ENCODE measurements at regions not wholly inside any gene's neighbourhood (a gene's known extent, or its start where the extent isn't known, plus 50 kb on each side); places are given as distances from the start of the nearest gene placed in this dataset.
"Not testable (repeated sequence)": the region's sequence is repeated elsewhere in the genome, so short reads cannot be mapped to it uniquely, and the experiment has no call there.

DNA sequence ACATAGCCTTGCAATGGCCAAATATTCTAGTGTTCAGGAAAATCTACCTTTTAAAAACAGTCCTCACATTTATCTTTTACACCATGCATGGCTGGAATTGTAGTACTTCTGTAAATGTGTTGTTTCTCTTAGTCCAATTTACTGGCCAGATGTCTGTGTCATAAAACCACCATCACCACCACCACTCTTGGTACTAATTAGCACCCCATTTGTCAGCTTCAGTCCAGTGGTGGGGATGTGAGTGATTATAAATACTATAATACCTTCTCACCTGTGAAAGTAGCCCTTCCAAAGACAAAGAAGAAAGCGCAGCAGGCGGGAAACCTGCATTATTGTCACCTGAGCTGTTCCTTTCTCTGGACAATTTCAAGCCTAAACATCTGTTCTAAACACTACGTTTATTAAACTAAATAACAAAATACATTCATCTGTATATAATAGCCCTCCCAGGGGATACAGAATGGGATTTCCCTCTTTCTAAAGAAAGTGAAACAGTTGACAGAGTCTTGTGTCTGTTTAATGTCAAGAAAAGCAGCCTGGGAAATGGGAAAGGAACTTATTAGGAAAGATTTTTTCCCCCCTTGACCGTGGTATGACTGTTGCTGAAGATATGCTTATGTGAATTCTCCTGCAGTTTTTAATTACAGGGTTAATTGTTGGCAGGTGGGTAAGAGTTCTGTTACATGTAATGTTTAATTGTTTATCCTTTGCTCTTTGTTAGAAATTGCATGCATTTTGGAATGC is 144.5 kb upstream of the NUDT12 start:
- Histone ChIP-seq H3K9ac (no peak overlapping the region), H4K20me1 (no peaks in the 10 kb centered on the region), H3K27ac (no peak overlapping the region), H3K4me1 (0 out of 2 replicates have a peak, but pooled peaks cover 4% of the 10 kb centered on the region), H3K36me3 (no peaks in the 10 kb centered on the region), H3K4me2 (no peak overlapping the region), H3K4me3 (no peak overlapping the region), H3K9me3 (no peaks in the 10 kb centered on the region), H3K27me3 (no peaks in the 10 kb centered on the region)
- TF ChIP-seq Cebpa-rat (IDR thresholded peaks at IDR 0.05): no peak

DNA sequence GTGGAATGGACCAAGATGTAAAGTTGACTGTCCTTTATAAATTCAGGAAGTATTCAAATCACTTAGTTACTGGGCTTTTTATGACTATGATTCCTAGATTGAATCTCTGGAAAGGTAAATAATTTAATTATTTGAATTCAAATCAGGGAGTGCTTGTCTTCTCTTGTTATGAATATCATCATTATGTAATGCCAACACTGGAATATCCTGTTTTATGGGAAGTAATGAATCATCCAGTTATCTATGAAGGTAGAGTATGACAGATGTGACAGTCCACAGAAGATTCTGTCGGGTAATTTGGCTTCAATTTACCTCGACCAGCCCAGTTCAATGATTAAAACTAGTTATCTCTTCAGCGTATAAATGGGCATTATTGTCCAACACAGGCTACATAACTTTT is 141.0 kb upstream of the NUDT12 start:
- Histone ChIP-seq H3K27me3 (no peaks in the 10 kb centered on the region), H3K36me3 (no peaks in the 10 kb centered on the region), H3K4me1 (0 out of 2 replicates have a peak, but pooled peaks cover 4% of the 10 kb centered on the region), H3K4me2 (no peak overlapping the region), H3K9me3 (no peaks in the 10 kb centered on the region), H3K27ac (no peak overlapping the region), H3K9ac (no peak overlapping the region), H3K4me3 (no peak overlapping the region), H4K20me1 (no peaks in the 10 kb centered on the region)
- TF ChIP-seq Cebpa-rat (IDR thresholded peaks at IDR 0.05): no peak

DNA sequence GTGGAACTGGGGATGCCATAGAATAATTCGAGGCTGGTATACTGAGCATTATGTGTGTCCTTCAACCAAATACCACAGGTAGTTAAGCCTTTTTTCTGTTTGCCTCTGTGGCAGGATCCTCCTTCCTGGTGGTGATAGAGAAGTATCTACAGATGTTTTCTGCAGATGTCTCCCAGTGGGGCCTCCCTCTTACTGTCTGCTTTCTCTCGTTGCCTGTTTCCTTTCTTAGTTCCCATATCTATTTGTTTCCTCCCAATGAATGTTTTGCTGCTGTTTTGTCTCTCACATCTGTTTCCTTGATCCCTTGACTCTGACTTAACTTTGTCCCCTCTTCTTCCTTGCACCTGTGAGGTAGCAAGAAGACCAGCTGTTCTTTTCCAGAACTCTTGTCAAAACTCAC is 130.9 kb upstream of the NUDT12 start:
- H4K20me1 ChIP-seq: no peaks in the 10 kb centered on the region
- no peak overlapping the region for H3K27ac ChIP-seq
- H3K4me2 ChIP-seq: peak overlapping the region; percentile 48
- TF ChIP-seq Cebpa-rat (IDR thresholded peaks at IDR 0.05): no peak
- H3K27me3 ChIP-seq: no peaks in the 10 kb centered on the region
- H3K36me3 ChIP-seq: no peaks in the 10 kb centered on the region
- no peaks in the 10 kb centered on the region for H3K9me3 ChIP-seq
- H3K9ac ChIP-seq: no peak overlapping the region
- no peak overlapping the region for H3K4me3 ChIP-seq
- H3K4me1 ChIP-seq: peaks cover 25% of the 10 kb centered on the region

DNA sequence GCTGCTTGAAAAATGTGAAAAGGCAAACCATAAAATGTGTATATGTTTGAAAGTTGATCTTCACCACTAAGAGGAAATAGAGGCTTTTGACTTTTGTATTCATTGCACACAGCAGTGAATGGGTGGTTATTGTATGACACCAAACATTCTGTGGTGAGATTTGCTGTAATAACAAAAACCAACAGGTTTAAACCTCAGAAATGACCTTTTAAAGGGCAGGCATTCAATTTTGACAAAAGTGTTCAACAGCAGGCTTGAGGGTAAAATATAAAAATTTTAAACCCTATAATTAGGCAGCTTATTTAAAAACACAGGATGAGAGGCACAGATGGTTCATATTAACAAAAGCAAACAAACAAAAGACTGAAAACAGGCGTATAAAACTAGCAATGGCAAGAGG is 128.1 kb upstream of the NUDT12 start:
- no peak overlapping the region for H3K4me3 ChIP-seq
- H3K27me3 ChIP-seq: no peaks in the 10 kb centered on the region
- H3K27ac ChIP-seq: no peak overlapping the region
- no peaks in the 10 kb centered on the region for H3K9me3 ChIP-seq
- H3K36me3 ChIP-seq: no peaks in the 10 kb centered on the region
- no peaks in the 10 kb centered on the region for H4K20me1 ChIP-seq
- TF ChIP-seq Cebpa-rat (IDR thresholded peaks at IDR 0.05): no peak
- H3K4me1 ChIP-seq: peaks cover 25% of the 10 kb centered on the region
- H3K9ac ChIP-seq: no peak overlapping the region
- no peak overlapping the region for H3K4me2 ChIP-seq

DNA sequence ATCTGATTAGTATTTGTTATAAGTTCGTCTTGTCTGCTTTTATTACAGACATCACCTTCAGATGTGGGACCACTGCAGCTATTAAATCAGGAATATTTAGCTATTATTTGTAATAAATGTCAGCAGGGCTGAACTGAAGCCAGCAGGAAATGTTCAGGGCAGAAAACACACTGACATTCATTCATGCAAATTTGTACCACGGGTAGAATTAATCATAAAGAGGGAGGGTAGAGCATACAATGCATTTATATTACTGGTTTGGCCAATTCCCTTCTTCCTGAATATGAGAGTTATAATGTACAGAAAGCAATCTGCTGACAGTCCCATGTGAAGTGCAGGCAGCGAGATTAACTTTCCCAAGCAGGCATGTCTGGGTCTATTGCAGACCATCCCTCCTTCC is 117.3 kb upstream of the NUDT12 start:
- Histone ChIP-seq H4K20me1 (no peaks in the 10 kb centered on the region), H3K36me3 (no peaks in the 10 kb centered on the region), H3K9ac (no peak overlapping the region), H3K4me3 (no peak overlapping the region), H3K27me3 (no peaks in the 10 kb centered on the region), H3K4me1 (no peaks in the 10 kb centered on the region), H3K4me2 (no peak overlapping the region), H3K9me3 (no peaks in the 10 kb centered on the region), H3K27ac (no peak overlapping the region)
- TF ChIP-seq Cebpa-rat (IDR thresholded peaks at IDR 0.05): no peak

DNA sequence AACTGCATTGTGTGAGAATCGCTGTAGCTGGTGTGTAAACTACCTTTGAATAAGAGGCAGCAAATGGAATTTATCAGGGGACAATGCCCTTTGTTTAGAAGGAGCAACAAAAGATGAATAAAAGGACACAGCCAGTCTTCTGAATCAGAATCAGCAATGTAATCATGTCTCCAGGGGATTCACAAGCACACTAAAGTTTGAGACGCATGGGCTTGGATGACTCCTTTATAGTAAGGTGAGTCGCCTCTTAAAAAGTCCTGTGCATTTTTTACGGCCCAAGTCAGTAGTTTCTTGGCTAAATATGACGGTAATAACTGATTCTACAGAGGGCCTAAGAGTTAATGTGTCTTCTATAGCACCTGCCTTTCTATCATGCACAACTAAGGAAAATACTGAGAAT is 113.6 kb upstream of the NUDT12 start:
- not testable (repeated sequence) for H3K4me2 ChIP-seq, H3K9me3 ChIP-seq, H3K36me3 ChIP-seq, H3K4me1 ChIP-seq, H3K9ac ChIP-seq, H3K4me3 ChIP-seq, H3K27me3 ChIP-seq, H3K27ac ChIP-seq, H4K20me1 ChIP-seq

DNA sequence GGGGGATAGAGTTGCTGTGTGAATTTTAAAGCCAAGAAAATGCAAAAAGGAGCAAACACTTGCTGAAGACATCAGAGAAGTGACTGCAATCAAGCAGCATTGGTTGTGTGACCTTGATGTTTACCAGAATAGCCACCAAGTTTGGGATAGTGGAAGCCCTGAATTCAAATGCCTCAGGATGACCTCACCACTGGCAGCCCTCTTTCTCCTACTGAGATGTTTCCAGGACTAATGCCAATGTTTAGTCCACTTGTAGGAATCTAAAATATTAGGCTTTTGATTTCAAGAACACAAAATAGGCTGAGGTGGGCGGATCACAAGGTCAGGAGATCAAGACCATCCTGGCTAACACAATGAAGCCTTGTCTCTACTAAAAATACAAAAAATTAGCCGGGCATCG is 112.2 kb upstream of the NUDT12 start:
- H3K27ac ChIP-seq: no peak overlapping the region
- H3K9me3 ChIP-seq: no peaks in the 10 kb centered on the region
- H3K9ac ChIP-seq: no peak overlapping the region
- no peaks in the 10 kb centered on the region for H3K36me3 ChIP-seq
- H3K27me3 ChIP-seq: no peaks in the 10 kb centered on the region
- no peak for TF ChIP-seq Cebpa-rat (IDR thresholded peaks at IDR 0.05)
- H3K4me3 ChIP-seq: no peak overlapping the region
- H3K4me1 ChIP-seq: no peaks in the 10 kb centered on the region
- H3K4me2 ChIP-seq: no peak overlapping the region
- H4K20me1 ChIP-seq: no peaks in the 10 kb centered on the region

DNA sequence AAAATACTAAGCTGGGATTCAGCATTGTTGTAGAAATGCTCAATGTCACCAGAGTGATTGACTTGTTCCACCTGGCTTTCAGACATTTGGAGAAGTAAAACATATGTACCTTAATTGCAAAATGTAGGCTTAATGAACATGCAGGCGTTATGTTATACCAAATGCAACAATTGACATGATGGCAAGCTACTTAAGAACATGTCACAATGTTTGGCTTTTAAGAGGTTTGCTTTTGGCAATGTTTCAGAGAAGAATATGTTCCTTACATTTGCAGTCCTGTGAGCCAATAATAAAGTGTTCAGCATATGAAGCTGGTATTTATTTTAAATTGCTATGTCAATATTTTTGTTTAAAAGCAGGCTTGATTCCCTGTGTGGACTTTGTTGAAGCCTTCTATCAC is 111.7 kb upstream of the NUDT12 start:
- H3K4me2 ChIP-seq: no peak overlapping the region
- no peak overlapping the region for H3K27ac ChIP-seq
- TF ChIP-seq Cebpa-rat (IDR thresholded peaks at IDR 0.05): no peak
- no peaks in the 10 kb centered on the region for H3K27me3 ChIP-seq
- no peaks in the 10 kb centered on the region for H3K36me3 ChIP-seq
- no peaks in the 10 kb centered on the region for H4K20me1 ChIP-seq
- no peak overlapping the region for H3K9ac ChIP-seq
- H3K4me3 ChIP-seq: no peak overlapping the region
- no peaks in the 10 kb centered on the region for H3K9me3 ChIP-seq
- H3K4me1 ChIP-seq: no peaks in the 10 kb centered on the region

DNA sequence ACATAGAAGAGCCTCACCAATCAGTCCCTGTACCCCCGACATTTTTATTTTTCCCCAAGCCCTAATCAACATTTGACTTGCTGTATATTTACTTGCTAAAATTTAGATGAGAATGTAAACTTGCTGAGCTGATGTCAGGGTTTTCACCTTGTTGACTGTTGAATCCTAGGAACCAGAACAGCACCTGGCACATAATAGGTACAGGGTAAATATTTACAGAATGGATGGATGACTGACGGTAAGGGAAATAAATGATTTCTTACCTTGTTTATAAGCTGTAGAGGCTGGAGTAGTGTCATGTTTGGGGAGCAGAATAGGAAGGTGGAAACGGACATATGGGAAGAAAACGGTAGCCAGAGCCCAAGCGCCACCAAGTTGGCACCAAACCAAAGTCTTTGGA is 107.0 kb upstream of the NUDT12 start:
- Histone ChIP-seq H3K4me3 (no peak overlapping the region), H3K27ac (no peak overlapping the region), H3K27me3 (no peaks in the 10 kb centered on the region), H3K9ac (no peak overlapping the region), H3K4me1 (no peaks in the 10 kb centered on the region), H3K9me3 (no peaks in the 10 kb centered on the region), H4K20me1 (no peaks in the 10 kb centered on the region), H3K4me2 (no peak overlapping the region), H3K36me3 (no peaks in the 10 kb centered on the region)
- no peak for TF ChIP-seq Cebpa-rat (IDR thresholded peaks at IDR 0.05)

DNA sequence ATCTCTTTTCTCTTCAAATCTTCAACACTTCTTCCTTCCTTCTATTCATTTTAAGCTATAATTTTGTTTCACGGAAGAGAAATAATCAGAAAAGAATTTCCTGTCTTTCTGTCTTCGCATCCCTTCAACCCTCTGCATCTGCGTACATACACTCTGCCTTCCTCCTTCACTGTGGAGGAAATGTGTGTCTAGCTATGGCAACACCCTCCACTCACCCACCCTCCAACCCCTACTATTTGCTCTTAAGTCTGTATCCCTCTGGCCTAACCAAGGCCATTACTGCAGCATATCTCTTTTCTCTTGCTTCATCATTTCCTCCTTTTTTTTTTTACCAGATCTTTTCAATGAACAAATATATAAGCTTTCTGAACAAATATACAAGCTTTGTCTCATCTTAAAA is 105.7 kb upstream of the NUDT12 start:
- H3K9ac ChIP-seq: no peak overlapping the region
- H3K36me3 ChIP-seq: no peaks in the 10 kb centered on the region
- H3K27ac ChIP-seq: no peak overlapping the region
- H3K27me3 ChIP-seq: no peaks in the 10 kb centered on the region
- peaks cover 8% of the 10 kb centered on the region for H3K9me3 ChIP-seq
- TF ChIP-seq Cebpa-rat (IDR thresholded peaks at IDR 0.05): no peak
- H4K20me1 ChIP-seq: no peaks in the 10 kb centered on the region
- no peak overlapping the region for H3K4me3 ChIP-seq
- H3K4me2 ChIP-seq: no peak overlapping the region
- H3K4me1 ChIP-seq: no peaks in the 10 kb centered on the region

DNA sequence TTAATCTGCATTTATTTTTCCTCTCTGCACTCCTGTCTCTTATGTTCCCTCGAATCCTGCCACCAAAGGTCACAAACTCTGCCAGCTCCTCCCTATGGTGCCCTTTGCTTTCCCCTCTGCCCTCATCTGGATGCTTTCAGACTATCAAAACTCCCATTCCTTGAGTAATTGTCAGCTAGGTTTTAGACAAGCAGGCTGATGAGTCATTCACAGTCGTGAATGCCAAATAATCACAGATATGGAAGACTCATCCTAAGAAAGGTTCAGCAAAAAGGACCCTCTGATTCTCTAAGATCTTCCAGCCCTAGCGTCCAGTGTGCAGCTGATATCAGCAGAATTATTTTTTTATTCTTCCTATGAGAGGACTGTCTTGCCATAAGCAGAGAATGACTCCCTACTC is 104.5 kb upstream of the NUDT12 start:
- Histone ChIP-seq H4K20me1 (no peaks in the 10 kb centered on the region), H3K27me3 (no peaks in the 10 kb centered on the region), H3K9ac (no peak overlapping the region), H3K9me3 (peaks cover 15% of the 10 kb centered on the region), H3K4me2 (no peak overlapping the region), H3K4me3 (no peak overlapping the region), H3K36me3 (no peaks in the 10 kb centered on the region), H3K27ac (no peak overlapping the region), H3K4me1 (no peaks in the 10 kb centered on the region)
- TF ChIP-seq Cebpa-rat (IDR thresholded peaks at IDR 0.05): no peak
